Liver (tissue), 8 donors: ENCODE measurements at regions not wholly inside any gene's neighbourhood (a gene's known extent, or its start where the extent isn't known, plus 50 kb on each side); places are given as distances from the start of the nearest gene placed in this dataset.

Experiments
- DNase-seq: peaks from one replicate; pipeline ENCODE4 v3.0.0-alpha.2; 2017; ENCODE audit warnings: low spot score
- H3K27ac ChIP-seq, 2 donors: one replicate each; pipeline ENCODE4 v1.7.0; 2013; ENCODE audit warnings: inconsistent platforms in 2 of 2, low read length in 2 of 2, control low read depth in 1 of 2, low read depth in 1 of 2, mild to moderate bottlenecking in 1 of 2
- H3K27me3 ChIP-seq, 4 donors: one replicate each; pipeline versions ENCODE4 v1.6.1 to v1.7.0; 2013; ENCODE audit warnings: low read length in 3 of 4, inconsistent platforms in 1 of 4, mild to moderate bottlenecking in 1 of 4, moderate library complexity in 1 of 4; ENCODE audit not compliant: control insufficient read depth in 4 of 4, insufficient read depth in 4 of 4
- H3K36me3 ChIP-seq, 4 donors: one replicate each; pipeline versions ENCODE4 v1.6.1 to v1.7.0; 2013; ENCODE audit warnings: low read length in 3 of 4, mild to moderate bottlenecking in 3 of 4, low read depth in 1 of 4, moderate library complexity in 1 of 4; ENCODE audit not compliant: control insufficient read depth in 4 of 4, insufficient read depth in 3 of 4
- H3K4me1 ChIP-seq, 4 donors: one replicate each; pipeline versions ENCODE4 v1.6.1 to v1.7.0; 2013; ENCODE audit warnings: low read length in 3 of 4, mild to moderate bottlenecking in 3 of 4, moderate library complexity in 1 of 4; ENCODE audit not compliant: control insufficient read depth in 4 of 4, insufficient read depth in 4 of 4
- H3K4me3 ChIP-seq, 3 donors: one replicate each; pipeline versions ENCODE4 v1.6.1 to v1.7.0; 2013; ENCODE audit warnings: low read length in 3 of 3, control low read depth in 1 of 3, low read depth in 1 of 3, mild to moderate bottlenecking in 1 of 3
- H3K9ac ChIP-seq, 2 donors: one replicate each; pipeline ENCODE4 v1.7.0; 2013; ENCODE audit warnings: low read length in 2 of 2, mild to moderate bottlenecking in 2 of 2, moderate library complexity in 2 of 2, control low read depth in 1 of 2, low read depth in 1 of 2
- H3K9me3 ChIP-seq, 4 donors: one replicate each; pipeline versions ENCODE4 v1.6.1 to v1.7.0; 2013; ENCODE audit warnings: low read length in 3 of 4; ENCODE audit not compliant: control insufficient read depth in 4 of 4
- GABPA ChIP-seq, 2 donors: IDR thresholded peaks in 1 of 2; conservative IDR thresholded peaks in 1 of 2; 2 replicates each; pipeline ENCODE4 v1.6.1; 2016; ENCODE audit warnings: antibody characterized with exemption in 2 of 2, mild to moderate bottlenecking in 1 of 2, moderate library complexity in 1 of 2
- HNF4A ChIP-seq, 2 donors: conservative IDR thresholded peaks; 2 replicates each; pipeline ENCODE4 v1.6.1; 2016; ENCODE audit warnings: antibody characterized with exemption in 2 of 2, mild to moderate bottlenecking in 2 of 2
- HNF4G ChIP-seq: IDR thresholded peaks from 2 replicates; pipeline ENCODE4 v1.6.1; 2016; ENCODE audit warnings: antibody characterized with exemption
- JUND ChIP-seq, 2 donors: IDR thresholded peaks; 2 replicates each; pipeline ENCODE4 v1.6.1; 2016; ENCODE audit warnings: antibody characterized with exemption in 2 of 2
- NR2F2 ChIP-seq: IDR thresholded peaks from 2 replicates; pipeline ENCODE4 v1.6.1; 2016; ENCODE audit warnings: antibody characterized with exemption
- RAD21 ChIP-seq, 2 donors: IDR thresholded peaks; 2 replicates each; pipeline ENCODE4 v1.6.1; 2016; ENCODE audit warnings: antibody characterized with exemption in 2 of 2, mild to moderate bottlenecking in 2 of 2
- RXRA ChIP-seq, 2 donors: IDR thresholded peaks; 2 replicates each; pipeline ENCODE4 v1.6.1; 2017 to 2018; ENCODE audit warnings: antibody characterized with exemption in 2 of 2, mild to moderate bottlenecking in 1 of 2
- SP1 ChIP-seq: IDR thresholded peaks from 2 replicates; pipeline ENCODE4 v1.6.1; 2018; ENCODE audit warnings: antibody characterized with exemption, mild to moderate bottlenecking
- TAF1 ChIP-seq: conservative IDR thresholded peaks from 2 replicates; pipeline ENCODE4 v1.6.1; 2016; ENCODE audit warnings: antibody characterized with exemption, mild to moderate bottlenecking
- YY1 ChIP-seq: IDR thresholded peaks from 2 replicates; pipeline ENCODE4 v1.6.1; 2016; ENCODE audit warnings: antibody characterized with exemption, mild to moderate bottlenecking
- WGBS: extraction: QIAGEN DNeasy Blood & Tissue Kit; methylation state at CpG from one replicate; pipeline ENCODE4 v1.1.7; 2013; 5-methylcytosine and 5-hydroxymethylcytosine counted together
- TF ChIP-seq, protein P1 (sequence below): fragments of 150-350 bp; IDR thresholded peaks from 2 replicates; pipeline ENCODE4 v1.5.1; 2017; ENCODE audit warnings: improper control_type of control experiment, low read depth, low read length; ENCODE audit not compliant: missing input control
- TF ChIP-seq, protein P2 (sequence below): IDR thresholded peaks from 2 replicates; pipeline ENCODE4 v1.6.1; 2016; ENCODE audit warnings: antibody characterized with exemption
- TF ChIP-seq, protein P3 (sequence below): IDR thresholded peaks from 2 replicates; pipeline ENCODE4 v1.6.1; 2016; ENCODE audit warnings: antibody characterized with exemption
- TF ChIP-seq, protein P4 (sequence below): IDR thresholded peaks from 2 replicates; pipeline ENCODE4 v1.6.1; 2016; ENCODE audit warnings: antibody characterized with exemption, mild to moderate bottlenecking
- donor health status: healthy.
- donor health status: healthy.
- donor health status: healthy.
- donor health status: healthy.
- donor health status: healthy.

GRCh38 chr9:28714188-28714587 lies 1140.9 kb upstream of the C9orf72 start:
- no peaks in the 10 kb centered on the region for H3K9me3 ChIP-seq
- no peak for TF ChIP-seq GABPA (IDR thresholded peaks at IDR 0.05 in 1 of 2, conservative IDR thresholded peaks at IDR 0.05 in 1 of 2)
- TF ChIP-seq, protein P1, sequence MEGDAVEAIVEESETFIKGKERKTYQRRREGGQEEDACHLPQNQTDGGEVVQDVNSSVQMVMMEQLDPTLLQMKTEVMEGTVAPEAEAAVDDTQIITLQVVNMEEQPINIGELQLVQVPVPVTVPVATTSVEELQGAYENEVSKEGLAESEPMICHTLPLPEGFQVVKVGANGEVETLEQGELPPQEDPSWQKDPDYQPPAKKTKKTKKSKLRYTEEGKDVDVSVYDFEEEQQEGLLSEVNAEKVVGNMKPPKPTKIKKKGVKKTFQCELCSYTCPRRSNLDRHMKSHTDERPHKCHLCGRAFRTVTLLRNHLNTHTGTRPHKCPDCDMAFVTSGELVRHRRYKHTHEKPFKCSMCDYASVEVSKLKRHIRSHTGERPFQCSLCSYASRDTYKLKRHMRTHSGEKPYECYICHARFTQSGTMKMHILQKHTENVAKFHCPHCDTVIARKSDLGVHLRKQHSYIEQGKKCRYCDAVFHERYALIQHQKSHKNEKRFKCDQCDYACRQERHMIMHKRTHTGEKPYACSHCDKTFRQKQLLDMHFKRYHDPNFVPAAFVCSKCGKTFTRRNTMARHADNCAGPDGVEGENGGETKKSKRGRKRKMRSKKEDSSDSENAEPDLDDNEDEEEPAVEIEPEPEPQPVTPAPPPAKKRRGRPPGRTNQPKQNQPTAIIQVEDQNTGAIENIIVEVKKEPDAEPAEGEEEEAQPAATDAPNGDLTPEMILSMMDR = no peak
- TF ChIP-seq, protein P2, sequence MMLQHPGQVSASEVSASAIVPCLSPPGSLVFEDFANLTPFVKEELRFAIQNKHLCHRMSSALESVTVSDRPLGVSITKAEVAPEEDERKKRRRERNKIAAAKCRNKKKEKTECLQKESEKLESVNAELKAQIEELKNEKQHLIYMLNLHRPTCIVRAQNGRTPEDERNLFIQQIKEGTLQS = no peak
- no peak for TF ChIP-seq TAF1
- no peak for TF ChIP-seq HNF4G
- no peak for TF ChIP-seq YY1
- TF ChIP-seq JUND (IDR thresholded peaks at IDR 0.05) = no peak
- no peak for TF ChIP-seq SP1
- no peak for TF ChIP-seq HNF4A (conservative IDR thresholded peaks at IDR 0.05)
- TF ChIP-seq, protein P3, sequence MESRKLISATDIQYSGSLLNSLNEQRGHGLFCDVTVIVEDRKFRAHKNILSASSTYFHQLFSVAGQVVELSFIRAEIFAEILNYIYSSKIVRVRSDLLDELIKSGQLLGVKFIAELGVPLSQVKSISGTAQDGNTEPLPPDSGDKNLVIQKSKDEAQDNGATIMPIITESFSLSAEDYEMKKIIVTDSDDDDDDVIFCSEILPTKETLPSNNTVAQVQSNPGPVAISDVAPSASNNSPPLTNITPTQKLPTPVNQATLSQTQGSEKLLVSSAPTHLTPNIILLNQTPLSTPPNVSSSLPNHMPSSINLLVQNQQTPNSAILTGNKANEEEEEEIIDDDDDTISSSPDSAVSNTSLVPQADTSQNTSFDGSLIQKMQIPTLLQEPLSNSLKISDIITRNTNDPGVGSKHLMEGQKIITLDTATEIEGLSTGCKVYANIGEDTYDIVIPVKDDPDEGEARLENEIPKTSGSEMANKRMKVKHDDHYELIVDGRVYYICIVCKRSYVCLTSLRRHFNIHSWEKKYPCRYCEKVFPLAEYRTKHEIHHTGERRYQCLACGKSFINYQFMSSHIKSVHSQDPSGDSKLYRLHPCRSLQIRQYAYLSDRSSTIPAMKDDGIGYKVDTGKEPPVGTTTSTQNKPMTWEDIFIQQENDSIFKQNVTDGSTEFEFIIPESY = no peak
- WGBS = 72% methylated on average over 3 of the region's 3 CpGs

GRCh38 chr9:28718226-28718625 lies 1144.9 kb upstream of the C9orf72 start:
- no peaks in the 10 kb centered on the region for H3K9me3 ChIP-seq

More at GRCh38 chr9:28714188-28714587, 1140.9 kb upstream of the C9orf72 start:
- H3K4me3 ChIP-seq = no peak overlapping the region
- no peak overlapping the region for H3K27ac ChIP-seq
- H3K36me3 ChIP-seq = no peaks in the 10 kb centered on the region
- no peak for DNase-seq
- H3K27me3 ChIP-seq = no peaks in the 10 kb centered on the region
- H3K9ac ChIP-seq = no peak overlapping the region
- no peaks in the 10 kb centered on the region for H3K4me1 ChIP-seq

More at GRCh38 chr9:28718226-28718625, 1144.9 kb upstream of the C9orf72 start:
- no peak for TF ChIP-seq GABPA (IDR thresholded peaks at IDR 0.05 in 1 of 2, conservative IDR thresholded peaks at IDR 0.05 in 1 of 2)
- TF ChIP-seq, protein P2 = no peak
- no peak for TF ChIP-seq SP1
- no peak for TF ChIP-seq YY1
- TF ChIP-seq RXRA (IDR thresholded peaks at IDR 0.05) = no peak
- no peak for TF ChIP-seq RAD21 (IDR thresholded peaks at IDR 0.05)
- no peak for TF ChIP-seq NR2F2
- no peak for TF ChIP-seq TAF1
- TF ChIP-seq, protein P4, sequence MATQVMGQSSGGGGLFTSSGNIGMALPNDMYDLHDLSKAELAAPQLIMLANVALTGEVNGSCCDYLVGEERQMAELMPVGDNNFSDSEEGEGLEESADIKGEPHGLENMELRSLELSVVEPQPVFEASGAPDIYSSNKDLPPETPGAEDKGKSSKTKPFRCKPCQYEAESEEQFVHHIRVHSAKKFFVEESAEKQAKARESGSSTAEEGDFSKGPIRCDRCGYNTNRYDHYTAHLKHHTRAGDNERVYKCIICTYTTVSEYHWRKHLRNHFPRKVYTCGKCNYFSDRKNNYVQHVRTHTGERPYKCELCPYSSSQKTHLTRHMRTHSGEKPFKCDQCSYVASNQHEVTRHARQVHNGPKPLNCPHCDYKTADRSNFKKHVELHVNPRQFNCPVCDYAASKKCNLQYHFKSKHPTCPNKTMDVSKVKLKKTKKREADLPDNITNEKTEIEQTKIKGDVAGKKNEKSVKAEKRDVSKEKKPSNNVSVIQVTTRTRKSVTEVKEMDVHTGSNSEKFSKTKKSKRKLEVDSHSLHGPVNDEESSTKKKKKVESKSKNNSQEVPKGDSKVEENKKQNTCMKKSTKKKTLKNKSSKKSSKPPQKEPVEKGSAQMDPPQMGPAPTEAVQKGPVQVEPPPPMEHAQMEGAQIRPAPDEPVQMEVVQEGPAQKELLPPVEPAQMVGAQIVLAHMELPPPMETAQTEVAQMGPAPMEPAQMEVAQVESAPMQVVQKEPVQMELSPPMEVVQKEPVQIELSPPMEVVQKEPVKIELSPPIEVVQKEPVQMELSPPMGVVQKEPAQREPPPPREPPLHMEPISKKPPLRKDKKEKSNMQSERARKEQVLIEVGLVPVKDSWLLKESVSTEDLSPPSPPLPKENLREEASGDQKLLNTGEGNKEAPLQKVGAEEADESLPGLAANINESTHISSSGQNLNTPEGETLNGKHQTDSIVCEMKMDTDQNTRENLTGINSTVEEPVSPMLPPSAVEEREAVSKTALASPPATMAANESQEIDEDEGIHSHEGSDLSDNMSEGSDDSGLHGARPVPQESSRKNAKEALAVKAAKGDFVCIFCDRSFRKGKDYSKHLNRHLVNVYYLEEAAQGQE = no peak
- TF ChIP-seq HNF4G = no peak
- TF ChIP-seq, protein P3 = no peak
- no peak for TF ChIP-seq JUND (IDR thresholded peaks at IDR 0.05)
- TF ChIP-seq HNF4A (conservative IDR thresholded peaks at IDR 0.05) = no peak
- no peak for DNase-seq
- H3K4me3 ChIP-seq = no peak overlapping the region
- H3K4me1 ChIP-seq = no peaks in the 10 kb centered on the region
- no peaks in the 10 kb centered on the region for H3K36me3 ChIP-seq
- H3K27me3 ChIP-seq = no peaks in the 10 kb centered on the region
- H3K9ac ChIP-seq = no peak overlapping the region
- H3K27ac ChIP-seq = no peak overlapping the region
- 32% methylated on average over 1 of the region's 1 CpG for WGBS
